Fibroblast of peridontal ligament (primary cell): ENCODE measurements at regions not wholly inside any gene's neighbourhood (a gene's known extent, or its start where the extent isn't known, plus 50 kb on each side); places are given as distances from the start of the nearest gene placed in this dataset.

Experiments used
- DNase-seq: peaks from one replicate; pipeline ENCODE4 v3.0.0-alpha.2; 2010; ENCODE audit errors: extremely low read depth

DNA sequence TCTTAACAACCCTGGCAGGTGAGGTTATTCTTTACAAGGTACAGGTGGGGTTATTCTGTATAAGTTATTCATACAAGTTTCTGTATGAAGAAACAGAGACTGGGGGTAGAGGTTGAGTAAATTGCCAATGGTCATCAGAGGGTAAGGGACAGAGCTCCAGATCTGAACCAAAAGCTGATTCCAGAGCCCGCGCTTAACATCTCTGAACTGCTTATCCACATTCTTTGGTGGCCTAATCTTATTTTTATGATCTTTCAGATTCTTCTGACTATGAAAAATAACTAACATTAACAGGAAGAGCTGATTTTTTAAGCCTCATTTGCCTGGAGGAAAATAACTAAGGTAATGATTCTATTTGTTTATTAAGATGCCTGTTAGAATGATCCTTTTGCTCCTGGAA lies 63.9 kb upstream of the BARHL2 start:
- DNase-seq: no peak

- DNase-seq: no peak
These were observed 62.5 kb upstream of the BARHL2 start for GRCh38 chr1:90779573-90779972.

- DNase-seq: no peak
These were observed 61.4 kb upstream of the BARHL2 start for GRCh38 chr1:90778486-90778885.

- no peak for DNase-seq
These were observed 56.7 kb upstream of the BARHL2 start for GRCh38 chr1:90773812-90774211.

DNA sequence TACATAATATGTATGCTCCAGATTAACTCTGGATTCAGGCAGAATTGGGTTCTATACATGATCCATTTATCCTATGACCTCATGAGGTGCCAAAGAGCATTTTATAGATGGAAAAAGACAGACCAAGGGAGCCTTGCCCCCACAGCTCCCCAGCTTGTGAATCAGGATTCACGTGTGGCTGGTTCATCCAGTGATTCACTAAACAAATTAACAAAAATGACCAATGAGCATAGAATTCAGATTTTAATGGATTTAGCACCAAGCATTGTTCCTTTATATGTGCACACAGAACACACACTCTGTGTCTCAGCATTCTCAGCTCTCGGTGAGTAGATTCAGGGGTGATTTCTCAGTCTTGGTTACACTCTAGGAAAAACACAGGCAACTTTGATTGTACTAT lies 51.7 kb upstream of the BARHL2 start:
- DNase-seq: no peak

DNA sequence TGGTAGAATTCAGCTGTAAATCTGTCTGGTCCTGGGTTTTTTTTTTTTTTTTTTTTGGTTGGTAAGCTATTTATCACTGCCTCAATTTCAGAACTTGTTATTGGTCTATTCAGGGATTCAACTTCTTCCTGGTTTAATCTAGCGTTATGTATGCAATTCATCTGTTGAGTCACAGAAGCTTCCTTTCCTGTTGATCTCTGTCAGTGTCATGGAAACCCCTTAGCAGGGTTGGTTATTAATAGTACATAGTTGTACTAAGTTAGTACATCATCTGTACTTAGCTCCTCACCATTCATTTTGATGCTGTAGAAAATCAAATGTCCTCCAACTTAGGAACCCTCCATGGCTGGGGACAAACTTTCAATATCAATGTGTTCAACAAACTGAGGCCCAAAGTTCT lies 51.0 kb upstream of the BARHL2 start:
- no peak for DNase-seq
